ENCODE measurements at regions not wholly inside any gene's neighbourhood (a gene's known extent, or its start where the extent isn't known, plus 50 kb on each side); places are given as distances from the start of the nearest gene placed in this dataset.
A peak's percentile ranks its signal among the peaks of the same experiment; 100 is the strongest.

DNA sequence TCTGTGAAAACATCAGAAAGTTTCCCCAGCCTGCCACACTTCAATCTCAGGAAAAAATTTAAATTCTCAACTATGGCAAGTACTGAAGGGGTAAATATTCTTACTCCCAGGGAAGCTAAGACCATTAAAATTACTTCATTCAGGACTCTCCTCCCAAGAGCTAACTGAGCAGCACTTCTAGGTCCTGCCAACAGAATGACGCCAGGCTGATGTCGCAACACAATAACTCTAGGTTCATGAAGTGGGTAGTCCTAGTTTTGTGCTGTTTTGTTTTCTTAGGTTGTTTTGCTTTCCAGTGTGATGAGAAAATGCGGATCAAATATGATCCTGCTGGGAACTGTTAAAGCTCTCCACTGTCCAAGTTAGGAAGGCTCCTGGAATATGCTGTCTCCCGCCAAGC is 180.0 kb downstream of the NKX6-1 start:
- Histone ChIP-seq H3K9me1 (ENCODE audit: insufficient read depth, low read length) (no peaks in the 10 kb centered on the region), H2BK20ac (ENCODE audit: low read depth, low read length) (no peak overlapping the region), H2BK15ac (ENCODE audit: low read depth, low read length) (no peak overlapping the region), H3K14ac (replicated peaks; ENCODE audit: low read depth, low read length) (no peak overlapping the region), H4K5ac (ENCODE audit: low read depth, low read length) (no peak overlapping the region), H3K23ac (ENCODE audit: low read depth, low read length) (no peak overlapping the region), H2BK5ac (ENCODE audit: low read depth, low read length, poor library complexity, severe bottlenecking) (no peak overlapping the region), H2AFZ (replicated peaks; ENCODE audit: low read length, poor library complexity) (no peak overlapping the region), H3K36me3 (ENCODE audit: control insufficient read depth, insufficient read depth, low read length) (no peaks in the 10 kb centered on the region), H3K56ac (ENCODE audit: extremely low read depth, insufficient read depth, low read length) (no peak overlapping the region), H3K4ac (ENCODE audit: low read depth, low read length) (no peak overlapping the region), H3K4me3 (ENCODE audit: insufficient read depth, low read depth, low read length) (no peak overlapping the region), H3K4me2 (ENCODE audit: low read depth, low read length) (no peak overlapping the region), H2AK5ac (ENCODE audit: low read depth, low read length) (no peak overlapping the region), H3K27me3 (ENCODE audit: control insufficient read depth, insufficient read depth, low read length) (no peaks in the 10 kb centered on the region), H3K4me1 (ENCODE audit: control insufficient read depth, insufficient read depth, low read length) (no peaks in the 10 kb centered on the region), H4K91ac (ENCODE audit: insufficient read depth, low read depth, low read length) (no peak overlapping the region), H3K9me3 (ENCODE audit: control insufficient read depth, insufficient read depth, low read length) (no peaks in the 10 kb centered on the region), H3K27ac (ENCODE audit: insufficient read depth, low read length) (no peak overlapping the region), H3K9ac (ENCODE audit: low read depth, low read length) (no peak overlapping the region), H4K8ac (ENCODE audit: low read depth in 2 of 2, low read length in 2 of 2) (no peak overlapping the region), H3K79me1 (ENCODE audit: low read depth in 1 of 2, low read length in 2 of 2) (no peaks in the 10 kb centered on the region), H3K18ac (ENCODE audit: low read depth, low read length) (no peak overlapping the region), H2BK120ac (ENCODE audit: low read depth, low read length) (no peak overlapping the region), H4K20me1 (ENCODE audit: insufficient read depth, low read length) (no peaks in the 10 kb centered on the region), H2AK9ac (replicated peaks; ENCODE audit: low read depth, low read length, poor library complexity) (no peak overlapping the region)
- 29% methylated on average over 1 of the region's 4 CpGs; no CpG with 5 or more reads in 1 of the 2 experiments for WGBS, 2 experiments (ENCODE audit: extremely low coverage in 2 of 2, insufficient read length in 1 of 2)
- BruUV-seq (replicated peaks) = no TSS peak
- intact Hi-C loops (cut with micrococcal nuclease) = no loop called here
- in situ Hi-C loops (cut with MboI; ENCODE audit: low sequenced_read_pairs) = no loop called here
- CTCF ChIA-PET = no interaction called here
- DNase-seq = peak; percentile 1
- TF ChIP-seq POLR2A (IDR thresholded peaks at IDR 0.05; ENCODE audit: low read depth, low read length) = no peak
- peak; percentile 78 for TF ChIP-seq CEBPB (IDR thresholded peaks at IDR 0.05; ENCODE audit: low read depth, low read length)
- ATAC-seq (ENCODE audit: low read depth) = no peak
- dilution Hi-C loops (cut with HindIII; ENCODE audit: low sequenced_read_pairs, unreplicated experiment) = no loop called here
- POLR2A ChIA-PET (ENCODE audit: unreplicated experiment) = no interaction called here

All from IMR-90 (cell line).